Breast epithelium (tissue), 4 donors: ENCODE measurements at regions not wholly inside any gene's neighbourhood (a gene's known extent, or its start where the extent isn't known, plus 50 kb on each side); places are given as distances from the start of the nearest gene placed in this dataset.
"Not testable (repeated sequence)": the region's sequence is repeated elsewhere in the genome, so short reads cannot be mapped to it uniquely, and the experiment has no call there.

Source experiments
- DNase-seq, 2 donors: peaks; one replicate each; pipeline ENCODE4 v3.0.0-alpha.2; 2019; ENCODE audit warnings: low spot score in 2 of 2
- H3K27ac ChIP-seq, 2 donors: fragments of 200-600 bp; sonication (generic) in 1 of 2; one replicate each; pipeline ENCODE4 v1.5.1; 2016 to 2019; ENCODE audit warnings: mild to moderate bottlenecking in 1 of 2
- H3K27me3 ChIP-seq, 2 donors: fragments of 200-600 bp; sonication (generic) in 1 of 2; one replicate each; pipeline versions ENCODE4 v1.5.1 to v1.6.0; 2017 to 2019; ENCODE audit warnings: control low read depth in 1 of 2, mild to moderate bottlenecking in 1 of 2
- H3K36me3 ChIP-seq: fragments of 200-600 bp; one replicate; pipeline ENCODE4 v1.5.1; 2019
- H3K4me1 ChIP-seq, 2 donors: fragments of 200-600 bp; sonication (generic); one replicate each; pipeline ENCODE4 v1.5.1; 2016 to 2019; ENCODE audit warnings: control low read depth in 1 of 2
- H3K4me3 ChIP-seq, 3 donors: fragments of 200-600 bp; sonication (generic); 1 replicate in 2 of 3; 2 replicates in 1 of 3; pipeline ENCODE4 v1.5.1; 2016 to 2019; ENCODE audit warnings: mild to moderate bottlenecking in 3 of 3, moderate library complexity in 2 of 3
- H3K9me3 ChIP-seq, 2 donors: fragments of 200-600 bp; sonication (generic) in 1 of 2; one replicate each; pipeline ENCODE4 v1.5.1; 2016 to 2019; ENCODE audit warnings: control low read depth in 1 of 2
- POLR2A ChIP-seq: fragments of 450-650 bp; IDR thresholded peaks from one replicate; pipeline ENCODE4 v1.6.1; 2016; ENCODE audit warnings: antibody characterized with exemption, mild to moderate bottlenecking, moderate library complexity
- POLR2AphosphoS5 ChIP-seq, 3 donors: sonication (generic); formaldehyde crosslinking; IDR thresholded peaks; one replicate each; pipeline ENCODE4 v1.6.1; 2017; ENCODE audit warnings: antibody characterized with exemption in 3 of 3
- intact Hi-C: fragments of 100-400 bp; cut with DNase I; formaldehyde crosslinking; loops from one replicate; pipeline ENCODE4 v1.15.1; 2023; ENCODE audit warnings: low total_unique reads
- TF ChIP-seq, protein P1 (sequence below), 3 donors: fragments of 450-650 bp; IDR thresholded peaks; one replicate each; pipeline ENCODE4 v1.5.1; 2016 to 2017; ENCODE audit warnings: antibody characterized with exemption in 3 of 3, mild to moderate bottlenecking in 3 of 3, moderate library complexity in 3 of 3

DNA sequence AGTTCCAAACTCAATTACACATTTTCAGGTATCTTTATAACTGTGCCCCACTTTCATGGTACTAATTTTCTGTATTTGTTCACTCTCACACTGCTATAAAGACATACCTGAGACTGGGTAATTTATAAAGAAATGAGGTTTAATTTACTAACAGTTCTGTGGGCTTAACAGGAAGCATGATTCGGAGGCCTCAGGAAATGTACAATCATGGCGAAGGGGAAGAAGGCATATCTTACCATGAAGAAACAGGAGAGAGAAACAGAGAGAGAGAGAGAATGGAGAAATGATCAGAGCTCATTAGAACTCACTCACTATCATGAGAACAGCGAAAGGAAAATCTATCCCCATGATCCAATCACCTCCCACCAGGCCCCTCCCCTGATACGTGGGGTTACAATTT lies 874.1 kb upstream of the B3GALT2 start:
- intact Hi-C loops = no loop called here
- H3K36me3 ChIP-seq = no peaks in the 10 kb centered on the region
- TF ChIP-seq POLR2AphosphoS5 (IDR thresholded peaks at IDR 0.05) (no peak), POLR2A (no peak)
- TF ChIP-seq, protein P1, sequence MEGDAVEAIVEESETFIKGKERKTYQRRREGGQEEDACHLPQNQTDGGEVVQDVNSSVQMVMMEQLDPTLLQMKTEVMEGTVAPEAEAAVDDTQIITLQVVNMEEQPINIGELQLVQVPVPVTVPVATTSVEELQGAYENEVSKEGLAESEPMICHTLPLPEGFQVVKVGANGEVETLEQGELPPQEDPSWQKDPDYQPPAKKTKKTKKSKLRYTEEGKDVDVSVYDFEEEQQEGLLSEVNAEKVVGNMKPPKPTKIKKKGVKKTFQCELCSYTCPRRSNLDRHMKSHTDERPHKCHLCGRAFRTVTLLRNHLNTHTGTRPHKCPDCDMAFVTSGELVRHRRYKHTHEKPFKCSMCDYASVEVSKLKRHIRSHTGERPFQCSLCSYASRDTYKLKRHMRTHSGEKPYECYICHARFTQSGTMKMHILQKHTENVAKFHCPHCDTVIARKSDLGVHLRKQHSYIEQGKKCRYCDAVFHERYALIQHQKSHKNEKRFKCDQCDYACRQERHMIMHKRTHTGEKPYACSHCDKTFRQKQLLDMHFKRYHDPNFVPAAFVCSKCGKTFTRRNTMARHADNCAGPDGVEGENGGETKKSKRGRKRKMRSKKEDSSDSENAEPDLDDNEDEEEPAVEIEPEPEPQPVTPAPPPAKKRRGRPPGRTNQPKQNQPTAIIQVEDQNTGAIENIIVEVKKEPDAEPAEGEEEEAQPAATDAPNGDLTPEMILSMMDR (IDR thresholded peaks at IDR 0.05) = no peak
- no peak overlapping the region for H3K27ac ChIP-seq
- DNase-seq = no peak
- H3K4me1 ChIP-seq = no peaks in the 10 kb centered on the region
- H3K4me3 ChIP-seq = no peak overlapping the region
- peaks cover 0 to 3% of the 10 kb centered on the region in 2 donors for H3K9me3 ChIP-seq
- H3K27me3 ChIP-seq = no peaks in the 10 kb centered on the region

DNA sequence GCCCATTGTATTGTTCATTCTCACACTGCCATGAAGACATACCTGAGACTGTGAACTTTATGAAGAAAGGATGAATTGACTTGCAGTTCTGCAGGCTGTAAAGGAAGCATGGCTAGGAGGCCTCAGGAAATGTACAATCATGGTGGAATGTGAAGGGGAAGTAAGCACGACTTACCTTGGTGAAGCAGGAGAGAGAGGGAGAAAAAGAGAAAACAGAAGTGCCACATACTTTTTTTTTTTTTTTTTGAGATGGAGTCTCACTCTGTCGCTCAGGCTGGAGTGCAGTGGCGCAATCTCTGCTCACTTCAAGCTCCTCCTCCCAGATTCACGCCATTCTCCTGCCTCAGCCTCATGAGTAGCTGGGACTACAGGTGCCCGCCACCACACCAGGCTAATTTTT lies 871.9 kb upstream of the B3GALT2 start:
- intact Hi-C loops, H3K9me3 ChIP-seq, DNase-seq, H3K4me1 ChIP-seq, H3K27me3 ChIP-seq, H3K4me3 ChIP-seq, H3K27ac ChIP-seq, H3K36me3 ChIP-seq: not testable (repeated sequence)

DNA sequence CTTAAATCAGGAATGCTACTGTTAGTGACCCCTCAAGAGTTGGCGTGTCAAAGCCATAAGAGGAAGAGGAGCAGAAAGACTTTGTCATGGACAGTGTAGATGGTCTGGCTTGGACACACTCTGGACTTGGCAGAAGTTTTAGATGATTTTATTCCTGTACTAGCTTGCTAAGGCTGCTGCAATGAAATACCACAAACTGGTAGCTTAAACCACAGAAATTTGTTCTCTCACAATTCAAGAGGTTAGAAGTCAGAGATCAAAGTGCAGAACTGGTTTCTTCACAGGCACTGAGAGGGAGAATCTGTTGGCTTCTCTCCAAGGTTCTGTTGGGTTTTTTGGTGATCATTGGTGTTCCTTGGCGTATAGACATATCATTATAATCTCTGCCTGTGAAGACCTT lies 869.8 kb upstream of the B3GALT2 start:
- intact Hi-C loops = no loop called here

DNA sequence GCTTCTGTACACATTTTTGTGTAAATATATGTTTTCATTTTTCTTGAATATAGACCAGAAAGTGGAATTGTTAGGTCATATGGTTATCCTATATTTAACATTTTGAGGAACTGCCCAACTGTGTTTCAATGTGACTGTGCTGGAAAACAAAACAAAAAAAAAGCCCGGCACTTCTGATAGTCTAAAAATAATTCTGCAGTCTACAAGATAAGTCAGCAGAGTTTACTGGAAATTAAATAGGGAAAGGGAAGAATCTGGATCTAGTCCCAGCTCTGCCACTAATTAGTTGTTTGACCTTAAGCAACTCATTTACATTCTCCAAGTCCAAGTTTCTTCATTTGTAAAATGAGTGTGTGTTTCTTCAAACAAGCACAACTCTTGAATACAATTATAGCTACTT lies 869.1 kb upstream of the B3GALT2 start:
- no peaks in the 10 kb centered on the region for H3K27me3 ChIP-seq
- no peak for TF ChIP-seq POLR2AphosphoS5 (IDR thresholded peaks at IDR 0.05)
- no peak for TF ChIP-seq POLR2A
- TF ChIP-seq, protein P1 (IDR thresholded peaks at IDR 0.05) = no peak
- peaks cover 0 to 3% of the 10 kb centered on the region in 2 donors for H3K9me3 ChIP-seq
- no peaks in the 10 kb centered on the region for H3K4me1 ChIP-seq
- intact Hi-C loops = no loop called here
- H3K36me3 ChIP-seq = no peaks in the 10 kb centered on the region
- H3K4me3 ChIP-seq = no peak overlapping the region
- DNase-seq = no peak
- H3K27ac ChIP-seq = no peak overlapping the region

More for the DNA sequence above, 869.8 kb upstream of the B3GALT2 start:
- Histone ChIP-seq H3K4me3 (no peak overlapping the region), H3K9me3 (peaks cover 0 to 3% of the 10 kb centered on the region in 2 donors), H3K4me1 (no peaks in the 10 kb centered on the region), H3K27ac (no peak overlapping the region), H3K36me3 (no peaks in the 10 kb centered on the region), H3K27me3 (no peaks in the 10 kb centered on the region)
- TF ChIP-seq POLR2A = no peak
- TF ChIP-seq, protein P1 (IDR thresholded peaks at IDR 0.05) = no peak
- TF ChIP-seq POLR2AphosphoS5 (IDR thresholded peaks at IDR 0.05) = no peak
- no peak for DNase-seq

DNA sequence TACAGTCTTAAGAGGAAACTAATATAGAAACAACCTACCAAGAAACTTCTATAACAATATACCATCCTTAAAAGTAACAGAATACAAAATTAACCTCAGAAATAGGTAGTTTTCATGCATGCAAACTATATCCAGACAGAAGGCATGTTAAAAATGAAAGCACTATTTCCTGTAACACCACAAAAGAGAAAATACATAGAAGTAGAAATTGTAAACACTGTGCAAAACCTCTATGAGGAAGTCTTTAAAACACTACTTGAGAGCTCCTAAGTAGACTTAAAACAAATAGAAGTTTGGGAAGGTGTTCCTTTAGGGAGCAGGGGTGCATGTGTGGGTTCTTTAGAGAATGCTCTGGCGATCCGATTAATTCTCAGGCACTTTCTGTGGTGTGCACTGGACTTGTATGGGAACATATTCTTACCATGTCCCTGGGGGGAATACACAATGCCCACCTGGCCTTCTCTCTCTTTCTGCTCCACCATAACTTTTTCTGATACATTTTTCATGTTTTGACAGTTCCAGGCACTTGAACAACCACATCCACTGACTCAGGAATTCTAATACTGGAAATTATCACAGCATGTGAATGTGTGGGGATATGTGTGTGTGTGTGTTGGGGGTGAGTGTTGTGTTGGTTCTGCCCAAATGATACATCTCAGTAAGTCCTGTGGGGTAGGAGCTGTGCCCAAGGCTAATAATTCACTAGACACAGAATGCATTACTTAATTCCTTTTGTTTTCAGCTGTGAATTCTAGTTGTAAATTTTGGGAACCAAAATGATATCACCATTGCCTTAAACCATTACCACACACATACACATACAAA lies 866.3 kb upstream of the B3GALT2 start:
- H3K4me3 ChIP-seq = no peak overlapping the region
- no peak overlapping the region for H3K27ac ChIP-seq
- intact Hi-C loops = loop anchor here (5.0 kb wide), 1 partner anchor 130 kb away; no protein-coding TSS in a partner anchor
- H3K27me3 ChIP-seq = no peaks in the 10 kb centered on the region
- H3K9me3 ChIP-seq = no peaks in the 10 kb centered on the region
- no peak for DNase-seq
- no peaks in the 10 kb centered on the region for H3K4me1 ChIP-seq
- H3K36me3 ChIP-seq = no peaks in the 10 kb centered on the region
- TF ChIP-seq, protein P1 (IDR thresholded peaks at IDR 0.05) = no peak
- TF ChIP-seq POLR2A (no peak), POLR2AphosphoS5 (IDR thresholded peaks at IDR 0.05) (no peak)
